ENCODE measurements at regions not wholly inside any gene's neighbourhood (a gene's known extent, or its start where the extent isn't known, plus 50 kb on each side); places are given as distances from the start of the nearest gene placed in this dataset.

DNA sequence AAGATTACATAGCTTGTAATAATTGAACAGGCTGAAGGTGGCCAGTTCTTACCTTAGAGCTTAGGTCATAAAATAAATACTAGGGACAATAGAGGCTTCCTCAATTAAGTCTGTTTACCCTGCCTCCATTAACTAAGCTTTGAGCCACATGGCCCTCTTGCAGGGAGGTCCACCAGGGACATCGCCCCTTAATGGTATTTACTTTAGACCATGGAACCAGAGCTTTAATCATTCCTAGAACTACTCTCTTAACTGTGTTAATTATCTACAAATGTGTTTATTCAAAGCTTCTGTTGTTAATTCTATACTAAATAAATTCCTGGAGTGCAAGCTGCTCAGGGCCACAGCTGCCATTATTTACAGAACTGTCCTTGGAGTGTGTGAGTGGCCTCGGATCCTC lies 1402.2 kb downstream of the NLGN4Y start (continued):
- no peak for TF ChIP-seq POLR2AphosphoS5 (IDR thresholded peaks at IDR 0.05; ENCODE audit: low read depth)
- no peak for TF ChIP-seq STAT1 (IDR thresholded peaks at IDR 0.05; ENCODE audit: unreplicated experiment)
- TF ChIP-seq ZNF331 (CRISPR knock-in tag; IDR thresholded peaks at IDR 0.05; ENCODE audit: low read depth): no peak
- no peak for TF ChIP-seq EZH2 (IDR thresholded peaks at IDR 0.05; ENCODE audit: low read depth, unreplicated experiment)
- TF ChIP-seq, protein P1, sequence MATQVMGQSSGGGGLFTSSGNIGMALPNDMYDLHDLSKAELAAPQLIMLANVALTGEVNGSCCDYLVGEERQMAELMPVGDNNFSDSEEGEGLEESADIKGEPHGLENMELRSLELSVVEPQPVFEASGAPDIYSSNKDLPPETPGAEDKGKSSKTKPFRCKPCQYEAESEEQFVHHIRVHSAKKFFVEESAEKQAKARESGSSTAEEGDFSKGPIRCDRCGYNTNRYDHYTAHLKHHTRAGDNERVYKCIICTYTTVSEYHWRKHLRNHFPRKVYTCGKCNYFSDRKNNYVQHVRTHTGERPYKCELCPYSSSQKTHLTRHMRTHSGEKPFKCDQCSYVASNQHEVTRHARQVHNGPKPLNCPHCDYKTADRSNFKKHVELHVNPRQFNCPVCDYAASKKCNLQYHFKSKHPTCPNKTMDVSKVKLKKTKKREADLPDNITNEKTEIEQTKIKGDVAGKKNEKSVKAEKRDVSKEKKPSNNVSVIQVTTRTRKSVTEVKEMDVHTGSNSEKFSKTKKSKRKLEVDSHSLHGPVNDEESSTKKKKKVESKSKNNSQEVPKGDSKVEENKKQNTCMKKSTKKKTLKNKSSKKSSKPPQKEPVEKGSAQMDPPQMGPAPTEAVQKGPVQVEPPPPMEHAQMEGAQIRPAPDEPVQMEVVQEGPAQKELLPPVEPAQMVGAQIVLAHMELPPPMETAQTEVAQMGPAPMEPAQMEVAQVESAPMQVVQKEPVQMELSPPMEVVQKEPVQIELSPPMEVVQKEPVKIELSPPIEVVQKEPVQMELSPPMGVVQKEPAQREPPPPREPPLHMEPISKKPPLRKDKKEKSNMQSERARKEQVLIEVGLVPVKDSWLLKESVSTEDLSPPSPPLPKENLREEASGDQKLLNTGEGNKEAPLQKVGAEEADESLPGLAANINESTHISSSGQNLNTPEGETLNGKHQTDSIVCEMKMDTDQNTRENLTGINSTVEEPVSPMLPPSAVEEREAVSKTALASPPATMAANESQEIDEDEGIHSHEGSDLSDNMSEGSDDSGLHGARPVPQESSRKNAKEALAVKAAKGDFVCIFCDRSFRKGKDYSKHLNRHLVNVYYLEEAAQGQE (IDR thresholded peaks at IDR 0.05; ENCODE audit: unreplicated experiment): no peak
- TF ChIP-seq ZNF114 (CRISPR knock-in tag; IDR thresholded peaks at IDR 0.05): no peak
- TF ChIP-seq NANOG (IDR thresholded peaks at IDR 0.05; ENCODE audit: borderline replicate concordance): no peak

DNA sequence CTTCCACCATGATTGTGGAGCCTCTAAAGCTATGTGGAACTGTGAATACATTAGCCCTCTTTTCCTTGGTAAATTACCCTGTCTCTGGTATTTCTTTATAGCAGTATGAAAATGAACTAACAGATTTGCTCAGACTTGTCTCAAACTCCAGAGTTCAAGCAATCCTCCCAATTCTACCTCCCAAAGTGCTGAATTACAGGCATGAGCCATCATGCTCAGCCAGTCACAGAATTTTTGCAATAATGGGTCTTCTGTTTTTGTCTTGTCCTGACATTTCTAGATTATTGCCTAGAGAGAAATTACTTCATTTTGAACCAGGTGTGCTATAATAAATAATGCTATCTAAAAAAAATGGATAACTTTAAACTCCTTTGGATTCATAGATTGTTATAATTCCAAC lies 1414.5 kb downstream of the NLGN4Y start:
- Histone ChIP-seq H3K4me2 (no peak overlapping the region), H3K27ac (ENCODE audit: low read depth) (no peak overlapping the region), H4K20me1 (replicated peaks; ENCODE audit: insufficient read depth) (no peaks in the 10 kb centered on the region), H3K36me3 (ENCODE audit: insufficient read depth) (no peaks in the 10 kb centered on the region), H2AFZ (no peak overlapping the region), H3K27me3 (ENCODE audit: insufficient read depth) (no peaks in the 10 kb centered on the region), H3K4me1 (ENCODE audit: insufficient read depth) (no peaks in the 10 kb centered on the region), H3K9me2 (ENCODE audit: insufficient read depth) (no peaks in the 10 kb centered on the region), H3K79me2 (replicated peaks; ENCODE audit: insufficient read depth) (no peaks in the 10 kb centered on the region), H3K4me3 (no peak overlapping the region), H3F3A (replicated peaks; ENCODE audit: low read depth) (no peaks in the 10 kb centered on the region)
- no peak for ATAC-seq
- Mint-ChIP-seq H3K27me3 (ENCODE audit: insufficient read depth, low read depth, poor library complexity) (no peaks in the 10 kb centered on the region), H3K4me1 (no peaks in the 10 kb centered on the region), H3K4me3 (no peak overlapping the region), H3K9me3 (peaks cover 2% of the 10 kb centered on the region; the same call in 1 of the 3 replicates), H3K36me3 (ENCODE audit: low read depth) (no peaks in the 10 kb centered on the region), H3K27ac (no peak overlapping the region)
- no peak for DNase-seq (ENCODE audit: low spot score)
- no peak for TF ChIP-seq EZH2phosphoT487 (IDR thresholded peaks at IDR 0.05; ENCODE audit: unreplicated experiment)
- TF ChIP-seq ZNF114 (CRISPR knock-in tag; IDR thresholded peaks at IDR 0.05): no peak
- TF ChIP-seq, protein P1 (IDR thresholded peaks at IDR 0.05; ENCODE audit: unreplicated experiment): no peak
- TF ChIP-seq ZNF331 (CRISPR knock-in tag; IDR thresholded peaks at IDR 0.05; ENCODE audit: low read depth): no peak
- TF ChIP-seq, protein P2, sequence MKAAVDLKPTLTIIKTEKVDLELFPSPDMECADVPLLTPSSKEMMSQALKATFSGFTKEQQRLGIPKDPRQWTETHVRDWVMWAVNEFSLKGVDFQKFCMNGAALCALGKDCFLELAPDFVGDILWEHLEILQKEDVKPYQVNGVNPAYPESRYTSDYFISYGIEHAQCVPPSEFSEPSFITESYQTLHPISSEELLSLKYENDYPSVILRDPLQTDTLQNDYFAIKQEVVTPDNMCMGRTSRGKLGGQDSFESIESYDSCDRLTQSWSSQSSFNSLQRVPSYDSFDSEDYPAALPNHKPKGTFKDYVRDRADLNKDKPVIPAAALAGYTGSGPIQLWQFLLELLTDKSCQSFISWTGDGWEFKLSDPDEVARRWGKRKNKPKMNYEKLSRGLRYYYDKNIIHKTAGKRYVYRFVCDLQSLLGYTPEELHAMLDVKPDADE (IDR thresholded peaks at IDR 0.05): no peak
- TF ChIP-seq EZH2 (IDR thresholded peaks at IDR 0.05; ENCODE audit: low read depth, unreplicated experiment): no peak

Measured in GM23338 (cell line).